AG09319 (cell line): ENCODE measurements at regions not wholly inside any gene's neighbourhood (a gene's known extent, or its start where the extent isn't known, plus 50 kb on each side); places are given as distances from the start of the nearest gene placed in this dataset.

Source experiments
- DNase-seq: peaks from one replicate; pipeline ENCODE4 v3.0.0-alpha.2; 2010; ENCODE audit warnings: low read depth; ENCODE audit errors: extremely low read depth
- CTCF ChIP-seq: IDR thresholded peaks from 2 replicates; pipeline ENCODE4 v1.5.1; 2011; ENCODE audit warnings: low read depth, mild to moderate bottlenecking, inconsistent platforms, low read length, moderate library complexity

DNA sequence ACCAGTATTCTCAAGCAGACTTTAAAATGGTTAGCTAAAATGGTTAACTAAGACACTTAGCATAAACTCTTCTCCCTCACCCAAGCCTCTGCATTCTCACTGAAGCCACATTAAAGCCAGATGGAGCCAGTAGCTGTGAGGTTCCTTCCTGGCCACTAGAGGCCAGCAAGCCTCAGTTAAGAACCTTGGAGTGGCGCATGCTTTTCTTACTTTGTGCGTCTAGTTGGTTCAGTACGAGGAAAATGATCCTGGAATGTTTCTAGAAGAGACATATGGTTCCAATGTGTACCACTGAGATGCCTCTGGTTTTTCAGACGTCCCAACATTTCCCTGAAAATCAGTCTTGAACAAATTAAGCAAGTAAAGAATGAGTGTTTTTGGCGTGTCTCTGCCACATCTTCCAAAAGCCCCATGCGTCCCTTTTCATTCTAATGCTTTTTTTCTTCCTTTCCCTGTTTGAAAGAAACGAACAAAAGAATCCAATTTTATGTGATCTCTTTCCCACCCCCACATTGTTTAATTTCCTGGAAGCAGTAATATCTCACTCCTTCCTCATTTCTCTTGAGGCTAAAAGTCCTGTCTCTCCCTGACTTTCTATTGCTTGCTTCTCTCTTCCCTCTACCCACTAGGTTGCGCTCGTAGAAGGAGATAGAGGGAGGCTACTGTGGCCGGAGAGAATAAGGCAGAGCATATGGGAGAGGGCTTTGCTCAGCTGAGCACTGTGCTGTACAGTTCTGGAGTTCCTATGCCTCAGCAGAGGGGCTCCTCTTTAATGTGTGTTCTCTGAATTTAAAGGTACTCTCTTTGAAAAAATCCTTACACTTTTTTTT lies 82.9 kb upstream of the TAB3 start:
- TF ChIP-seq CTCF: peak; percentile 79
- DNase-seq: peak; percentile 11

- DNase-seq: no peak
- no peak for TF ChIP-seq CTCF
Observed at GRCh38 chrX:30967516-30967915, 78.5 kb upstream of the TAB3 start.

GRCh38 chrX:30965767-30966166 lies 76.7 kb upstream of the TAB3 start:
- no peak for TF ChIP-seq CTCF
- no peak for DNase-seq

- TF ChIP-seq CTCF: no peak
- DNase-seq: no peak
Observed at GRCh38 chrX:30961387-30962174, 72.5 kb upstream of the TAB3 start.

DNA sequence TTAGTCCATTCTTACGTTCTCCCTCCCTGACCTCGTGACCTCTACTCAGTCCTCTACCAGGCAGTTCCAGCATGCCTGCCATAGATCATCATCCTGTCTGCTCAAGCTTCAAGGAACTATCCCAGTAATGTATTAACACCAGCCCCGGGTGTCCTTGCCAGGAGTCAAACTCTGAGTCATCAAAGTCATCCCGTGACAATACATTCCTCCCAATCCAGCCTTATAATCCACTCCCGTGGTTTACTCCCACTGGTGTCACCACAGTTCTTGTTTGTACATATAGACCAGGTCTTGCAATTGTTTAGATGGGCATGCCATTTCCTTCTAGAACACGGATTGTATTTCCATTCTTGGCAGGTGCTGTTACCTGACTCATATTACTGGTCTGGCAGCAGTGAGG lies 68.7 kb upstream of the TAB3 start:
- TF ChIP-seq CTCF: no peak
- DNase-seq: no peak

DNA sequence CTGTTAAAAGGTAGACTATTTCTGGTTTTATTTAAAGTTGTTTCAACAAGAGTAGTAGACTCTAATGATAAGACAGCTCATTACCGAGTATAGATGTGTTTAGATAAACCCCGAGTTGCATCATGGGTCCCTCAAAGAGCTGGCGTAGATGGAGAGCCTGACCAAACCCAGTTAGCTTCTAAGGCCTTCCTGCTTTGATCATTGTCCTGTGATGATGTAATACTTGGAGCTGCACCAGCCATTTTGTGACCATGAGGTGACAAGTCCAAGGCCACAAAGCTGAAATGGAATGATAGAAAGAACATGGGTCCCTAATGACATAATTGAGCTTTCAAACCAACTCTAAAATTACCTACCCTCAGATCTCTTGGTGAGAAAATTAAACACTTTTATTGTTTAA lies 66.6 kb upstream of the TAB3 start:
- DNase-seq: no peak

More for the DNA sequence above, 66.6 kb upstream of the TAB3 start:
- TF ChIP-seq CTCF: no peak
